ENCODE measurements at regions not wholly inside any gene's neighbourhood (a gene's known extent, or its start where the extent isn't known, plus 50 kb on each side); places are given as distances from the start of the nearest gene placed in this dataset.
A peak's percentile ranks its signal among the peaks of the same experiment; 100 is the strongest.
"Not testable (repeated sequence)": the region's sequence is repeated elsewhere in the genome, so short reads cannot be mapped to it uniquely, and the experiment has no call there.

- DNase-seq (ENCODE audit: low read depth in 2 of 2), result no peak
These were observed 131.0 kb downstream of the ATXN3L start for GRCh38 chrX:13188731-13189309.

DNA sequence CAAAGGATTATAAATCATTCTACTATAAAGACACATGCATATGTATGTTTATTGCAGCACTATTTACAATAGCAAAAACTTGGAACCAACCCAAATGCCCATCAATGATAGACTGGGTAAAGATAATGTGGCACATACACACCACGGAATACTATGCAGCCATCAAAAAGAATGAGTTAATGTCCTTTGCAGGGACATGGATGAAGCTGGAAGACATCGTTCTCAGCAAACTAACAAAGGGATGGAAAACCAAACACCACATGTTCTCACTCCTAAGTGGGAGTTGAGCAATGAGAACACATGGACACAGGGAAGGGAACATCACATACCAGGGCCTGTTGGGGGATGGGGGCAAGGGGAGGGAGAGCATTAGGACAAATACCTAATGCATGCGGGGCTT, 133.2 kb downstream of the ATXN3L start:
- not testable (repeated sequence) for DNase-seq (ENCODE audit: low read depth in 2 of 2)

DNA sequence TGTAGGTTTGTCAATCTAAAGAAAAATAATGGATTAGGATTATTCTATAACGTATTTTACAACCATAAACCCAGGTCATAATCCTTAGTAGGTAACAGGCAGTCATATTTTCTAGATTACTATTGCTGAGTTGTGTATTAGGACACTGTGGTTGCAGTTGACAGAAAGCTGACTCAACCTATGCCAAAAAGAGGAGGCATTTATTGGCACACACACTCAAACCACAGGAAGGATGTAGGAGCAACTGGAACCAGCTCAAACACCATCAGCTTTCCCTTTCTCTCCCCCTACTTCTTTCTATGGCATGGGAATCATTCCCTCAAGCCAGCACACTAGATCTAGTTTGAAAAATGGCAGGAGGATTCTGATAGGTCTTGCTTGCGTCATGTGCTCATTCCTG, 136.4 kb upstream of the FAM9C start:
- peak; percentile 26 to 37 for DNase-seq (ENCODE audit: low read depth in 2 of 2)

DNA sequence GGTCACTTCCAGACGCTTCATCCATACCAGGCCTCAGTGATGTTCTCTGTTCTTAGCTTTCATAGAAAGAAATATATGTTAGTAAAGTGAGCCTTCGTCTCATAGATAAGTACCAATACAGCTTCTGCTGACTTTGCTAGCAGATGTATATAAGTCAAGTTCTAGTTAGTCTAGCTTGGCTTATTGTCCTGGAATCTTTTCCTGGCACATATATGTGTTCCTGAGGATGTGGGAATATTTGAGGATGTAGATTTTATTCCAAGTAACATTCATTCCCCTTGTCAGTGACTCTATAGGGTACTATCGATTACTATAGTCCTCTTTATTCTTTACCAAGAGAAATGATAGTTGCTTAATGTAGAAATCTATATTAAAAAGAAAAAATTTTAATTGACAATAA, 135.2 kb upstream of the FAM9C start:
- no peak for DNase-seq (ENCODE audit: low read depth in 2 of 2)

DNA sequence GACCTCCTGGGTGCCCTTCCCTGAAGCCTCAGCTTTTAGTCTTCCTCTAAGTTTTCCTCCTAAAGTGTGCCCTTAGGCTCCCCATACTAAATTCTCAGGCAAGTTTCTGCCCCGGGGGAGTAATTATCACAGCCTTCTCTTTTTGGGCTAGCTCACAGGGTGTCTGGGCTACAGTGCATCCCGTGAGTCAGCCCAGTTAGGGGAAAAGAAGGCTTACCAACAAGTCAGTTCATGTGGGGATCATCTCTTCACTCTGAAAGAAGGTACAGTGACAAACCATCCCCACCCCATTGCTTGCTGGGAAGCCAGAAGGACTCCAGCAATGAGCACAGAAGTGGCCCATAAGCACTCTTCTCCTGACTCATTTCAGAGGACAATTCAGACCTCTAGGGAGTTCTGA, 134.7 kb upstream of the FAM9C start:
- no peak for DNase-seq (ENCODE audit: low read depth in 2 of 2)

- no peak for DNase-seq (ENCODE audit: low read depth in 2 of 2)
These were observed 133.6 kb upstream of the FAM9C start for GRCh38 chrX:13177921-13178566.

- no peak for DNase-seq (ENCODE audit: low read depth in 2 of 2)
These were observed 130.6 kb upstream of the FAM9C start for GRCh38 chrX:13175056-13175455.

DNA sequence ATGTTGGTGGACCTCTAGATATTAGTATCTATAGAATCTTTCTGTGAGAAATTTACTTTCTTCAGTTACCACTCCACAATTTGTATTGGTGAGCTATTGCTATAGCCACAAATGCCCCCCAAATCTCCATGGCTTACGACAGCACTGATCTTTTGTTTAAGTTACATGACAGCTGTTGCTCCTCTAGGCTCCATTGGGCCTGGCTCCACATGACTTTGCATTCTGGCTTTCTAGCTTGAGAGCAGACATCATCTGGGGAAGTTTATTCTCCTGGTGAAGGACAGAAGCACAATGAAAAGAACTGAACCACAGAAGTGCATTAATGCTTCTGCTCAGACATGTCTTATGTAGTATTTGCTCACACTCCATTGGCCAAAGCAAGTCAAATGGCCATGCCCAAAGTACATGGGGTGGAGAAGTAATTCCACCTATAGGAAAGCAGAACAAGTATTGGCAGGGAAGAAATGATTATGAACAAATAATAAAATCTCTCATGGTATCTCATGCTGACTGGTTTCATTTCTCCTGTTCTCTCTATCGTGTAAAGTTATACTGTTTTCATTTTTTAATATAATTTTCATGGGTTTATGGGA, 126.6 kb upstream of the FAM9C start:
- no peak for DNase-seq (ENCODE audit: low read depth in 2 of 2)

DNA sequence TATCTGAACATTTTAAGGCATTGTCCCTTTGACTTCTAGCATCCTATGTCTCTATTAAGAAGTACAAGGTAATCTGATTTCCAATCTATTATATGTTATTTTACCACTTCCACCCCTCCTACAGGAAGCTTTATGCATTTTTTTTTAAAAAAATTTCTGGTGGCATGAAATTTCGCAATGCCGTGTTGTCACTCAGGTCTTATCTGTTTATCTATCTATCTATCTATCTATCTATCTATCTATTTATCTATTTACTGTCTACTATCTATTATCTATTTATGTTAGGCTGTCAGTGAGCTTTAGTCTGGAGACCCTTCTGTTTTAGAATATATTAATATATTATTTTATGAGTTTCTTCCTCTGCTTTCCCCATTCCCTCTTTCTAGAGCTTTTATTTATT, 125.3 kb upstream of the FAM9C start:
- DNase-seq (ENCODE audit: low read depth in 2 of 2), result no peak

DNA sequence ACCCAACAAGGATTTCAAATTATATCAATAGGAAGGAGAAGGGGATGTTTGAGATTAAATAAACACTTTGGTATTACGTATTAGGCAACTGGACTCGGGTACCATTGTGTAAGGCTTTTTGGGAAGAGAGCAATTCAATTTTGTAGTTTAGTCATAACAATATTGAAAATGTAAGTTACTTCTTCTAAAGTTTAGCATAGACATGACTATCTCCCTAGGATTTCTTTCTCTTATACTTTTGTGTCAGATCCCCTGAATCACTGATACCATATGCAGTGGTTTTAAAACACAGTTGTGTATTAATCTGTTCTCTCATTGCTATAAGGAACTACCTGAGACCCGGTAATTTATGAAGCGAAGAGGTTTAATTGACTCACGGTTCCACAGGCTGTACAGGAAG, 123.8 kb upstream of the FAM9C start:
- DNase-seq (ENCODE audit: low read depth in 2 of 2), result no peak

DNA sequence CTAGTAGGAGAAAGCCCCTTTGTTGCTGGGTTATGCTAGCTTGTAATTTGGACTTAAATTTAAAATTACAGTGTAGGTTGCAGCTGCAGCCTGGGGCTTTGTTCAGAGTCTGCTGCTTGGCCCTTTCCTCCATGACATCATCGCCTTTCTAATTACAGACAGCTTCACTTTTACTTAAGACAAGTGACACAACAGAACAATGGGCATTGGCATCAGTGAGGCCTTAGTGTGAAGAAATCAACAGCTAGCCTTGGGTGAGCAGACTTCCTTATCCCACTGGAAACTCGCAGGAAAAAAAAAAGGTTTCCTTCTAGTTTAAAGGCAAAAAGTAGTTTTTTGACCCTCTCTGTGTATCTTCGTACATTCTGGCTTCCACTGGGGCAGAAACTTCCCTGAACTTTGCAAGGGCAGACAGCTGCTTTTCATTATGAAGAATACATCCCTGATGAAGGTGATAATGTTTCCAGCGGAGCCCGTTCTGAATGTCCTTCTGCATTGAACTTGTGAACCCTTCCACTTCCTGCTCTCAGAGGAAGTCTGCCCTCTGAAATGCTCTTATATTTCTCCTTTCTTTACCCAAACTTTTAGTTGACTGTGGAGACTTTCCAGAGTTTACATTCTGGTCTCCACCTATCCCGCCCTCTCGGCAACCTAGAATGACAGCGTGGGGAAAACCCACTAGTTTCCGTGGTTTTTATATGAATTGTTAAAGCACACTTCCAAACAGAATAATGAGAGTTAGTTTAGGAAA, 123.2 kb upstream of the FAM9C start:
- DNase-seq (ENCODE audit: low read depth in 2 of 2), result peak in 1 of 2 donors; percentile 76

GRCh38 chrX:13165266-13166189, 121.1 kb upstream of the FAM9C start:
- peak in 1 of 2 donors; percentile 36 for DNase-seq (ENCODE audit: low read depth in 2 of 2)

DNA sequence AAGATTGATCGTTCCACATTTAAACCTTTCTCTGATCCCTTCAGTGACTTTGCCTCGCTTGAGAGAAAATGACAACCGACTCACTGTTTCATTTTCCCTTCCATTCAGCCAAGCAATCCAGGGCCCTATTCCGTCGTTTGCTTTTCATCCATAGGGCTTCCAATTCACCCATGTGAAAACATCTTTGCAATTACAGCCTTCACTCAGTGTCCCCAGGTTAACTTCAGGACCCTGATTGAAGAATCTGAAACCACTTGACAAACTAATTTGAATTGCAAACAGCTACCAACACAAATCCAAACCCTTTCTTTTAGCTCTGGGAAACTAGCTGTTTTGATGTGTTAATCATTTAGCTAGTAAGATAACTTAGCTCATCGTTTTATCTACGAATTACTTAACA, 120.2 kb upstream of the FAM9C start:
- DNase-seq (ENCODE audit: low read depth in 2 of 2), result no peak

- no peak for DNase-seq (ENCODE audit: low read depth in 2 of 2)
These were observed 118.5 kb upstream of the FAM9C start for GRCh38 chrX:13162772-13163410.

GRCh38 chrX:13159886-13160285, 115.5 kb upstream of the FAM9C start:
- no peak for DNase-seq (ENCODE audit: low read depth in 2 of 2)

GRCh38 chrX:13158911-13159310, 114.5 kb upstream of the FAM9C start:
- DNase-seq (ENCODE audit: low read depth in 2 of 2), result no peak

GRCh38 chrX:13155550-13155949, 111.1 kb upstream of the FAM9C start:
- not testable (repeated sequence) for DNase-seq (ENCODE audit: low read depth in 2 of 2)

DNA sequence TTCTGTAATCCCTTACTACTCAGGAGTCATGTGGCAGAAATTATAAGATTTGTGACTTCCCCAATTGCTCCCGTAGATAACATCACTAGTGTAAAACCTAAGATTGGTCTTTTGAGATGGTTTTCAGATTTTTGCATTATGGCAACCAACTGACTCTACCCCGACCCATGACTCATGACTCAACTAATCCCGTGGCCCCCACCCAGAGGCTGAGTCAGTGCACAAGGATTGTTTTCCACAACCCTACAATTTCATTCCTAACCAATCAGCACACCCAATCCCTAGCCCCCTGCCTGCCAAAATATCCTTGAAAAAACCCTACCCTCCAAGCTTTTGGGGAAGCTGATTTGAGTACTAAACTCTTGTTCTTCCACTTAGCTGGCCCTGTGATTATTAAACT, 109.4 kb upstream of the FAM9C start:
- DNase-seq (ENCODE audit: low read depth in 2 of 2), result no peak

DNA sequence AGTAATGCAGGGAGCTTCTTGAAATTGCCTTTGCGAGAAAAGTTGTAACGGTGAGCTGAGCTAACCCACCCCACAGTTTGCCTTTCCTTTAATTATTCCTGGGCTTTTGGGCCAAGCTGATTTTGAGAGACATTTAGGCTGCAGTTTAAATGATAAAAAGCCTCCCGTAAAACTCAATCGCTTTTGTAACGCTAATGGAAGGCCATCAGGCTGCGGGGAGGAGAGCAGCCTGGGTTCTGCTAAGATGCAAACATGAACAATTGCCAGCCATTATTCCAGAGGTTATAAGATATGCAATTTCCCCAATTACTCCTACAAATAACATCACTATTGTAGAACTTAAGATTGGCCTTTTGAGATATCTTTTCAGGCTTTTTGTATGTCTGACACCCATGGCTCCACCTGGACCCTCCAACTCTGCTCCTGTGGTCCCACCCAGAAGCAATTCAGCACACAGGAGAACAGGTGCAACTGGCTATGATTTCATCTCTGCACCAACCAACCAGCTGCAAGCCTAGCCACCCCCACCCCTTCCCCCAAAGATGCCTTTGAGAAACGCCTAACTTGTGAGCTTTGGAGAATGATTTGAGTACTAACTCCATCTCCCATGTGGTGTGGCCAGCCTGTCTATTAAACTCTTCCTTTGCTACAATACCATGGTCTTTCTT, 108.2 kb upstream of the FAM9C start:
- no peak for DNase-seq (ENCODE audit: low read depth in 2 of 2)

DNA sequence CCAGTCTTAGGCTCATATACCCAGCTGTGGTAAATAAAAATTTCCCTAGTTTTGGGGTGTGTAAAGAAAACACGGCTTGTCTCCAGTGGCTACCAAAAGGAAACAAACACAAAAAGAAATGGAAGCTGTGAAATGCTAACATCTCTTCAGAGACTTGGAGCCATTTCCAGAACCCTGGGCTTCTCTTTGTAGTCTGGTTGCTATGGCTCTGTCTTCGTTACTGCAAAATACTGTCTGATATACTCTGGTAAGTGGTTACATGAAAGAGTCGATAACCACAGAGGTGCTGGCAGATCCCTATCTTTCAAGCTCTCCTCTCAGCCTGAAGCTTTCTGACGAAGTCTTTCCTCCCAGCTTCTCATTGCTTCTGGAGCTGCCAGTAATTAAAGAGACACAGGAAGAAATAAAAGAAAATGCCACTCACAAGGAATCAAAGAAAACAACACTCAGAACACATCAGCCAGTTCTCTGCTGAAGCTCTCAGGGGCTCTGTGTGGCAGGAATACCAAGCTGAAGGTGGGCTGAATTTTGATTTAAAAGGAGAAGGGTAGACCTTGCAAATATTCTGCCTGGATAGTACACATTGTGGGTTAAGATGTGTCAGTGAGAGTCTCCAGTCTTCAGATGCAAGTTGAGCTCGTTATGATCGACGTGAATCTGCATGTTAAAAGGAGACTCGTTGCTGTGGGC, 107.6 kb upstream of the FAM9C start:
- peak in 1 of 2 donors; percentile 33 for DNase-seq (ENCODE audit: low read depth in 2 of 2)

All from dermis microvascular lymphatic vessel endothelial cell (primary cell).